ENCODE measurements at regions not wholly inside any gene's neighbourhood (a gene's known extent, or its start where the extent isn't known, plus 50 kb on each side); places are given as distances from the start of the nearest gene placed in this dataset.

GRCh38 chr1:184813528-184814089 lies 59.0 kb upstream of the EDEM3 start:
- no peak for DNase-seq

DNA sequence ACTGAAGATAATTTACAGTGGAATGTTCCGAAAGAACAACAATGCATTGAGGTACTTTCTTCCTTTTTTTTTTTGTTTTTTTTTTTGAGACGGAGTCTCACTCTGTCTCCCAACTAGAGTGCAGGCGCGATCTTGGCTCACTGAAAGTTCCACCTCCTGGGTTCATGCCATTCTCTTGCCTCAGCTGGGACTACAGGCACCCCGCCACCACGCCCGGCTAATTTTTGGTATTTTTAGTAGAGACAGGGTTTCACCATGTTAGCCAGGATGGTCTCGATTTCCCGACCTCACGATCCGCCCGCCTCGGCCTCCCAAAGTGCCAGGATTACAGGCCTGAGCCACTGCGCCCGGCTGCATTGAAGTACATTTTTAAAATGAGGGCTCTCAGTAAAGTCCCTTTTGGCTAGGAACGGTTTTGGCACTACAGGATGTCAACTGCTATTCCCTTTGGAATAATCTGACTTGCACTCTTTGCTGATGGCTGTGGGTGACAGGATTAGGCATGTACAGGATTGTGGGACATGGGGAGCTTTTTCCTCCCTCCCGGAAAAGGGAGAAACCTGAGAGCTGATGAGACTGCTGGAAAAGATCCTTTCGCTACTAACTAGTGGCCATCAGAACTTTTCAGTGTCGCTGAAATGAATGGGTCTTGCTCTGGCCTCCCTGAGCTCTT lies 56.9 kb upstream of the EDEM3 start:
- no peak for DNase-seq

DNA sequence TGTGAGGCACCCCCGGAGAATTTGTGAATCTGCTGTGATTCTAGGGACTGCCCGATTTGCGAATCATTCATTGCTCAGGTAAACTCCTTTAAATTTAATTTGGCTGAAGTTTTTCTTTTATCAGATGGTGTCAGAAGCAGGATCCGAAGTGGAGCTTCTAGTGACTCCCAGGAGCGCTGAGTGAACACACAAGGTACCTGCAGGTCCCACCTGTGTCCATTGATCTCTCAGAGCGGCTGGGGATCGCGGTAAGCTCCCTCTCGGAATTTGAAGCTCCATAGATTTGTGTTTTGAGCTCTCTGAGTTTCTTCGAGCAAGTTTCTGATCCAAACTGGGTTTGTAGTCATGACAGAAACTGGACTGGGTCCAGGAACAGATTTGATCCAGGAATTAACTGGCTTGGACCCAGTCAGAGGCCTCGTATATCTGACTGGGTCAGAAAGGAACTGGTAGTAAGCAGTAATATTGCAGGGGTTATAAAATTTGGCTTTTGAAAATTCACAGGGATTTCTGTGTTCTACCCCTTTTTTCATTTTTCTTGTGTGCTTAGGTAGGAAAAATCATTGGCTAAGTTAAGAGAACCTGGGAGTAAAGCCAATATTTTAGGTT lies 56.2 kb upstream of the EDEM3 start:
- no peak for DNase-seq

GRCh38 chr1:184806296-184806721 lies 51.7 kb upstream of the EDEM3 start:
- no peak for DNase-seq

DNA sequence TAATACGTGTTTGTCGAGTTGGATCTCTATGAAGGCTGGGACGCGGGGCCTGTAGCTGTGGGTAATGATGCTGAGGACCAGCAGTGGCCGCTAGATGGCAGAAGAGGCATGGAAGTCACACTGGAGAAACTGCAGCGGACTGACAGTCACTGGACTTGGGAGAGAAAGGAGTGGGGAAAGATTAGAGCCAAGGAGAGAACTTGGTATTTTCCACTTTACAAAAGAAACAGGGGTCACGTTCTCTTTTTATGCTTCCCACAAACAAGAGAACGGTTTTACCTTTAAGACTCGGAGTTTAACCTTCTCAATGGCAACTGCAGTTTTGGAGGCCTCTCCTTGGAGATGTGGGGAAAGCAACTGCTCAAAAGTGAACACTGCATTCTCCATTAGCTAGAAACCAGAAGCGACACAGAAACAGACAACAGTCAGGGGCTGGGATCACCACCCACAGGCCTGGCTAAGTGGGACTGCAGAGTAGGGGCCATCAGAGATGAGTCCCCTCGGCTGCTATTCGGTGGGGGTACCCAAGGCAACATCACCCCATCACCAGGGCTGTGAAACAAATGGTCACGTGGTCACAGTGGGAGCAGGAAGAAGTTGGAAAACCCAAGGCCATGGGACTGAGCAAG lies 51.1 kb upstream of the EDEM3 start:
- DNase-seq = peak; percentile 57 to 79 (median 75)
